ENCODE measurements at regions not wholly inside any gene's neighbourhood (a gene's known extent, or its start where the extent isn't known, plus 50 kb on each side); places are given as distances from the start of the nearest gene placed in this dataset.

DNA sequence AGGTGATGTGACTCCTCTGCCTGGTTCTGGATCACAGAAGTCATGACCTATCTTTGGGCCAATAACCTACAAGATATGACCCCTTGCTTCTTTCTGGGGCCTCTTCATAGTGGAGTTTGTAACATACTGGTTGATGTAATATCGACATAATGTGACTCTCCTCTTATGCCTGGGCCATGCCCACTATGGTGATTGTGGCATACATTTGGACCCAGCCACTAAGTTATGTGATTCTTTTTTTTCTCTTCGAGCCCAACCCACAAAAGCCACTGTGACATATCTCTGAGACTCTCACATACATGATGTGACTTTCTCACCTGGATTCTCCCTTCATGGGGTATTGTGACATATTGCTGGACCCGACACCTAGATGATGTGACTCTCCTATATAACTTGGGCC, 319.8 kb downstream of the RPS4Y2 start:
- no peak for DNase-seq (ENCODE audit: low read depth in 2 of 2)
- TF ChIP-seq, protein P1, sequence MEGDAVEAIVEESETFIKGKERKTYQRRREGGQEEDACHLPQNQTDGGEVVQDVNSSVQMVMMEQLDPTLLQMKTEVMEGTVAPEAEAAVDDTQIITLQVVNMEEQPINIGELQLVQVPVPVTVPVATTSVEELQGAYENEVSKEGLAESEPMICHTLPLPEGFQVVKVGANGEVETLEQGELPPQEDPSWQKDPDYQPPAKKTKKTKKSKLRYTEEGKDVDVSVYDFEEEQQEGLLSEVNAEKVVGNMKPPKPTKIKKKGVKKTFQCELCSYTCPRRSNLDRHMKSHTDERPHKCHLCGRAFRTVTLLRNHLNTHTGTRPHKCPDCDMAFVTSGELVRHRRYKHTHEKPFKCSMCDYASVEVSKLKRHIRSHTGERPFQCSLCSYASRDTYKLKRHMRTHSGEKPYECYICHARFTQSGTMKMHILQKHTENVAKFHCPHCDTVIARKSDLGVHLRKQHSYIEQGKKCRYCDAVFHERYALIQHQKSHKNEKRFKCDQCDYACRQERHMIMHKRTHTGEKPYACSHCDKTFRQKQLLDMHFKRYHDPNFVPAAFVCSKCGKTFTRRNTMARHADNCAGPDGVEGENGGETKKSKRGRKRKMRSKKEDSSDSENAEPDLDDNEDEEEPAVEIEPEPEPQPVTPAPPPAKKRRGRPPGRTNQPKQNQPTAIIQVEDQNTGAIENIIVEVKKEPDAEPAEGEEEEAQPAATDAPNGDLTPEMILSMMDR (IDR thresholded peaks at IDR 0.05; ENCODE audit: low read depth, low read length): no peak
- no peak overlapping the region for H3K4me3 ChIP-seq (replicated peaks in 1 of 2; ENCODE audit: low read depth in 2 of 2, low read length in 2 of 2)

GRCh38 chrY:21079670-21080069, 323.8 kb downstream of the RPS4Y2 start:
- no peak for DNase-seq (ENCODE audit: low read depth in 2 of 2)
- TF ChIP-seq, protein P1 (IDR thresholded peaks at IDR 0.05; ENCODE audit: low read depth, low read length): no peak
- H3K4me3 ChIP-seq (replicated peaks in 1 of 2; ENCODE audit: low read depth in 2 of 2, low read length in 2 of 2): no peak overlapping the region

DNA sequence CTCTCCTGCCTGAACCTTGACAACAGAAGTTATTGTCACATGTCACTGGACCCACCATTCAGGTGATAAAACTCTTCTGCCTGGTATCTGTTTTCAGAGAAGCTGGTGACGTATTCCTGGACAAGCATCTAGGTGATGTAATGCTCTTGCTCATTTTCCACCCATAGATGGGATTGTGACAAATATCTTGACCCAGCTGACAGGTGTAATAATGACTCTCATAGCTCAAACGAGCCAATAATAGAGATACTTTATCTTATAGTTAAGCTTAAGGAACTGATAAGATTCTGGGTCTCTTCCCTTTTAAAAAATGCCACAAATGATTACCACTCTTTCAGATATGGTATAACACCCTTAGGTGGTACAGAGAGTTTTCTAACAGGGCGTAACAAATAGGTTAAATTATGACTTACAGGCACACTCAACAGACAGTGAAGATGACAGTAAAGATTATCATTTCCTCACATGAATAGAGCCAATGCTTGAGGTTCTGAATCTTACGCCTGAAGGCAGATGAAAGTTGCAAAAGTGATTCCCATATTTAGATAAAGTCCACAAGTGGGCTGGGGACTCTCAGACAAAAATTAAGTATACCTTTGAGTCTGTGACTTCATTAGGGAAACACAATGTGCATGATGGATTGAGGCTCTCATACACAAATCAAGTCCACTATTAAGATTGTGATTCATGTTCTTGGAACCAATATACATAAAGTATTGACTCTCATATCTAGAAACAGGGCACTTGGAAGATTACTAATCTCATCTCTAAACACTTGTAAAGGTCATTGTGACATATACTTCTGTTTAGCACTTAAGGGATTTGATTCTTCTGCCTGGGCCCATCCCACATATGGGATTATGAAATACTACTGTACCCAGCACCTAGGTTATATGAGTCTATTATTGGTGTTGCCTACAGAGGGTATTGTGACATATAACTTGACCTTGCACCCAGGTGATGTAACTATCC, 326.0 kb downstream of the RPS4Y2 start:
- DNase-seq (ENCODE audit: low read depth in 2 of 2): no peak
- TF ChIP-seq, protein P1 (IDR thresholded peaks at IDR 0.05; ENCODE audit: low read depth, low read length): no peak

GRCh38 chrY:21082639-21083038, 326.7 kb downstream of the RPS4Y2 start:
- DNase-seq (ENCODE audit: low read depth in 2 of 2): no peak
- TF ChIP-seq, protein P1 (IDR thresholded peaks at IDR 0.05; ENCODE audit: low read depth, low read length): no peak

More for the DNA sequence above, 326.0 kb downstream of the RPS4Y2 start:
- no peak overlapping the region for H3K4me3 ChIP-seq (replicated peaks in 1 of 2; ENCODE audit: low read depth in 2 of 2, low read length in 2 of 2)

DNA sequence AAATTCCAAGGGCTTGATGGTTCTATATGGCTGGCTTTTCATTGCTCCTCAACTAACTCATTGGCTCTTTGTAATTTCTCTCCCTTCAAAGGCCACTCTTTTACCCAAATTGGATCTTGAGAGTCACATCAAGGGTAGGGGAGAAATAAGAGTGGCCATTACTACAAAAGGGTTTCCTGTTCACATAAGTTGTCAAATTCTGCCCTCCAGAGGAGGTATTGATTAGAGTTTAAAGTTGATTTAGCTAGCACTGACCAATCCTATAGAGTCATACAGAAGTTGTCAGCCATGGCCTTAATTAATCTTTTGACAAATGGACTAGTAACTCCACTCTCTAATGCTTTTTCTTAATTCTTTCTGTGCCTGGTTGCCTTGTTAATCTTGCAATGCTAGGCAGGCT, 336.0 kb downstream of the RPS4Y2 start:
- H3K4me3 ChIP-seq (replicated peaks in 1 of 2; ENCODE audit: low read depth in 2 of 2, low read length in 2 of 2): no peak overlapping the region
- TF ChIP-seq, protein P1 (IDR thresholded peaks at IDR 0.05; ENCODE audit: low read depth, low read length): no peak
- DNase-seq (ENCODE audit: low read depth in 2 of 2): no peak

More at GRCh38 chrY:21082639-21083038, 326.7 kb downstream of the RPS4Y2 start:
- no peak overlapping the region for H3K4me3 ChIP-seq (replicated peaks in 1 of 2; ENCODE audit: low read depth in 2 of 2, low read length in 2 of 2)

GRCh38 chrY:21102507-21102906, 346.6 kb downstream of the RPS4Y2 start:
- TF ChIP-seq, protein P1 (IDR thresholded peaks at IDR 0.05; ENCODE audit: low read depth, low read length): no peak
- peak in 1 of 2 donors; percentile 0 for DNase-seq (ENCODE audit: low read depth in 2 of 2)
- H3K4me3 ChIP-seq (replicated peaks in 1 of 2; ENCODE audit: low read depth in 2 of 2, low read length in 2 of 2): no peak overlapping the region
